Upper lobe of right lung (tissue), 1 donor: ENCODE measurements at regions not wholly inside any gene's neighbourhood (a gene's known extent, or its start where the extent isn't known, plus 50 kb on each side); places are given as distances from the start of the nearest gene placed in this dataset.
"Not testable (repeated sequence)": the region's sequence is repeated elsewhere in the genome, so short reads cannot be mapped to it uniquely, and the experiment has no call there.

ENCODE experiments used
- ATAC-seq: fragments of 200-7000 bp; cut with Tn5 transposase; one replicate; pipeline ENCODE4 v1.9.1; 2020; ENCODE audit warnings: mild to moderate bottlenecking, moderate library complexity
- DNase-seq: peaks from one replicate; pipeline ENCODE4 v3.0.0-alpha.2; 2020
- H3K27ac ChIP-seq: fragments of 200-600 bp; one replicate; pipeline ENCODE4 v1.8.0; 2022
- H3K27me3 ChIP-seq: fragments of 200-600 bp; one replicate; pipeline ENCODE4 v1.8.0; 2022; ENCODE audit warnings: mild to moderate bottlenecking
- H3K36me3 ChIP-seq: fragments of 200-600 bp; one replicate; pipeline ENCODE4 v1.8.0; 2022
- H3K4me1 ChIP-seq: fragments of 200-600 bp; one replicate; pipeline ENCODE4 v1.8.0; 2022
- H3K4me3 ChIP-seq: fragments of 200-600 bp; one replicate; pipeline ENCODE4 v1.8.0; 2022; ENCODE audit warnings: mild to moderate bottlenecking
- H3K9me3 ChIP-seq: fragments of 200-600 bp; one replicate; pipeline ENCODE4 v1.8.0; 2022
- intact Hi-C: fragments of 100-400 bp; cut with DNase I; formaldehyde crosslinking; loops from one replicate; pipeline ENCODE4 v1.11.0; 2022
- TF ChIP-seq, protein P1 (sequence below): fragments of 200-600 bp; IDR thresholded peaks from one replicate; pipeline ENCODE4 v1.8.0; 2022; ENCODE audit warnings: antibody characterized with exemption
- donor health status: DM: no; HTN: yes; CAD: no; lungs with severe emphysema.

DNA sequence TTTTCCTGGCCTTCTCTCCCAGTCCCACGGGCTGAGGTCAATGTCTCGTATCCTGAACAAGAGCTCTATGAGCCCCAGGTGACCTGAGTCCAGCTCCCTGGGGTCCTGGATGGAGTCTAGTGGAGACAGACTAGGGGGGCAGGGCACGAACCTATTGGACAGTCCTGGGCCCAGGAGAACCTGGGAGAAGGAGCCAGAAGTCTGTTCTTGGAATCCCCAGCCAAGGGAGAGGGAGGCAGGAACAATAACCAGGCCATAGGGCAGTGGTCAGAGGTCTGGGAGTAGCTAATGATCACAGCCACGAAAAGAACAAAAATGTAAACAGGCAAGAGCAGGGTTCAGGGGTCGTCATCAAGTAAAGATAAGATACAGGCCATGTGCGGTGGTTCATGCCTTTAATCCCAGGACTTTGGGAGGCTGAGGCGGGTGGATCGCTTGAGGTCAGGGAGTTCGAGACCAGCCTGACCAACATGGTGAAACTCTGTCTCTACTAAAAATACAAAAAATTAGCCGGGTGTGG lies 60.8 kb downstream of the COPRS start:
- no peaks in the 10 kb centered on the region for H3K27me3 ChIP-seq
- no peak for DNase-seq
- ATAC-seq = no peak
- H3K27ac ChIP-seq = no peak overlapping the region
- H3K4me1 ChIP-seq = no peaks in the 10 kb centered on the region
- TF ChIP-seq, protein P1, sequence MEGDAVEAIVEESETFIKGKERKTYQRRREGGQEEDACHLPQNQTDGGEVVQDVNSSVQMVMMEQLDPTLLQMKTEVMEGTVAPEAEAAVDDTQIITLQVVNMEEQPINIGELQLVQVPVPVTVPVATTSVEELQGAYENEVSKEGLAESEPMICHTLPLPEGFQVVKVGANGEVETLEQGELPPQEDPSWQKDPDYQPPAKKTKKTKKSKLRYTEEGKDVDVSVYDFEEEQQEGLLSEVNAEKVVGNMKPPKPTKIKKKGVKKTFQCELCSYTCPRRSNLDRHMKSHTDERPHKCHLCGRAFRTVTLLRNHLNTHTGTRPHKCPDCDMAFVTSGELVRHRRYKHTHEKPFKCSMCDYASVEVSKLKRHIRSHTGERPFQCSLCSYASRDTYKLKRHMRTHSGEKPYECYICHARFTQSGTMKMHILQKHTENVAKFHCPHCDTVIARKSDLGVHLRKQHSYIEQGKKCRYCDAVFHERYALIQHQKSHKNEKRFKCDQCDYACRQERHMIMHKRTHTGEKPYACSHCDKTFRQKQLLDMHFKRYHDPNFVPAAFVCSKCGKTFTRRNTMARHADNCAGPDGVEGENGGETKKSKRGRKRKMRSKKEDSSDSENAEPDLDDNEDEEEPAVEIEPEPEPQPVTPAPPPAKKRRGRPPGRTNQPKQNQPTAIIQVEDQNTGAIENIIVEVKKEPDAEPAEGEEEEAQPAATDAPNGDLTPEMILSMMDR = no peak
- H3K36me3 ChIP-seq = no peaks in the 10 kb centered on the region
- H3K9me3 ChIP-seq = no peaks in the 10 kb centered on the region
- H3K4me3 ChIP-seq = no peak overlapping the region
- intact Hi-C loops = no loop called here

DNA sequence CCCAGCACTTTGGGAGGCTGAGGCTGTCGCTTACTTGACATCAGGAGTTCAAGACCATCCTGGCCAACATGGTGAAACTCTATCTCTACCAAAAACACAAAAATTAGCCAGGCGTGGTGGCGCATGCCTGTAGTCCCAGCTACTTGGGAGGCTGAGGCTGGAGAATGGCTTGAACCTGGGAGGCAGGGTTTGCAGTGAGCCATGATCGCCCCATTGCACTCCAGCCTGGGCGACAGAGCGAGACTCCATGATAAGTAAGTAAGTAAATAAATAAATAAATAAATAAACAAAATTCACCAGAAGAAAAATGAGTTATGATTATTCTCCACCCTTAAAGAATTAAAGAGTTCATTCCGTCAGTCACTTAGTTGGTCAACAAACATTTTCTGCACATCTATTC lies 63.1 kb downstream of the COPRS start:
- H3K9me3 ChIP-seq, H3K4me3 ChIP-seq, ATAC-seq, H3K27ac ChIP-seq, DNase-seq, H3K4me1 ChIP-seq, intact Hi-C loops, H3K27me3 ChIP-seq, H3K36me3 ChIP-seq: not testable (repeated sequence)

DNA sequence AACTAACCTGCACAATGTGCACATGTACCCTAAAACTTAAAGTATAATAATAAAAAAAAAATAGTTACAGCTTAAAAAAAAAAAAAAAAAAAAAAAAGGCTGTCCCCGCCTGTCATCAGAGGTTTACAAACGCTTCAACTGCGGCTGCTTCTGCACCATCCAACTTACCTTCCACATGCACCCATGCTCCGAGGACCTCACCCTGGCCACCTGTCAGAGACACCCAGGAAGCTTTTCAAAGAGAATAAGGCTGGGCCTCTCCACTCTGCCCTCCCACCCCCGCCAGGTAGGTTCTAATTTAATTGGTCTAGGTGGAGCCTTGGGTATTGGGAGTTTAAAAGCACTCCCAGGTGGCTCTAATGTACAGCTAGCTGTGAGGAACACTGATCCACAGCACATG lies 64.9 kb downstream of the COPRS start:
- TF ChIP-seq, protein P1 = no peak
- intact Hi-C loops = no loop called here
- Histone ChIP-seq H3K27me3 (no peaks in the 10 kb centered on the region), H3K27ac (no peak overlapping the region), H3K9me3 (no peaks in the 10 kb centered on the region), H3K36me3 (no peaks in the 10 kb centered on the region), H3K4me1 (no peaks in the 10 kb centered on the region), H3K4me3 (no peak overlapping the region)
- ATAC-seq (no peak), DNase-seq (no peak)

DNA sequence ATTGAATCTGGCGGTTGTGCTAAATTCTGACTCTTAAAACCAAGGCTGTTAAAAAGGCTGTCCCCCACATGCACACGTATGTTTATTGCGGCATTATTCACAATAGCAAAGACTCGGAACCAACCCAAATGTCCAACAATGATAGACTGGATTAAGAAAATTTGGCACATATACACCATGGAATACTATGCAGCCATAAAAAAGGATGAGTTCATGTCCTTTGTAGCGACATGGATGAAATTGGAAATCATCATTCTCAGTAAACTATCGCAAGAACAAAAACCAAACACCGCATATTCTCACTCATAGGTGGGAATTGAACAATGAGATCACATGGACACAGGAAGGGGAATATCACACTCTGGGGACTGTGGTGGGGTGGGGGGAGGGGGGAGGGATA lies 65.4 kb downstream of the COPRS start:
- intact Hi-C loops, H3K4me1 ChIP-seq, H3K4me3 ChIP-seq: not testable (repeated sequence)

DNA sequence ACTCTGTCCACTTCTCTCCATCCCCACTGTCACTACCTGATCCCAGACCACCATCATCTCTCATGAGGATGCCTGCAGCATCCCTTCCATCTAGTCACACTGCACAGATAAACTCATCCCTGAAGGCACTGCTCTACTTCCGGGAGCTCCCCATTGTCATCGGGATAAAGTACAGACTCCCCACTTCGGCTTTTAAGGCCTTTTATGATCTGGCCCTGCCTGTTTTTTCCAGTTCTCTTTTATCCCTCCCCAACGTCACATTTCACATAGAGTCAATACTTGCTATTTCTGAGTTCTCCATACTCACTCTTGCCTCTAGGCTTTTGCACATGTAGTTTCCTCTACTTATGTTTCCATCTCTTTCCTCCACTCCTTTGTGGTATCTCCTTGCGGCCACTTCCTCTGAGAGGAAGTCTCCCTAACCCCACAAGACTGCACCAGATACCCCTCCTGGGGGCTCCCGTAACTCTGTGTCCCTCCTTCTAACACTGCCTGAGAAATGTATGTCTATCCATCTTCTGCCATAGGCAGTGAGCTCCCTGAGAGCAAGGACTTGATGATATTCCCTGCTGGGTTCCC lies 66.9 kb downstream of the COPRS start:
- Histone ChIP-seq H3K4me1 (no peaks in the 10 kb centered on the region), H3K27ac (no peak overlapping the region), H3K36me3 (no peaks in the 10 kb centered on the region), H3K27me3 (no peaks in the 10 kb centered on the region), H3K9me3 (no peaks in the 10 kb centered on the region), H3K4me3 (no peak overlapping the region)
- TF ChIP-seq, protein P1 = no peak
- intact Hi-C loops = no loop called here
- DNase-seq (no peak), ATAC-seq (no peak)

More for the DNA sequence above, 65.4 kb downstream of the COPRS start:
- H3K27ac ChIP-seq, H3K9me3 ChIP-seq, H3K27me3 ChIP-seq, ATAC-seq, DNase-seq, H3K36me3 ChIP-seq: not testable (repeated sequence)

DNA sequence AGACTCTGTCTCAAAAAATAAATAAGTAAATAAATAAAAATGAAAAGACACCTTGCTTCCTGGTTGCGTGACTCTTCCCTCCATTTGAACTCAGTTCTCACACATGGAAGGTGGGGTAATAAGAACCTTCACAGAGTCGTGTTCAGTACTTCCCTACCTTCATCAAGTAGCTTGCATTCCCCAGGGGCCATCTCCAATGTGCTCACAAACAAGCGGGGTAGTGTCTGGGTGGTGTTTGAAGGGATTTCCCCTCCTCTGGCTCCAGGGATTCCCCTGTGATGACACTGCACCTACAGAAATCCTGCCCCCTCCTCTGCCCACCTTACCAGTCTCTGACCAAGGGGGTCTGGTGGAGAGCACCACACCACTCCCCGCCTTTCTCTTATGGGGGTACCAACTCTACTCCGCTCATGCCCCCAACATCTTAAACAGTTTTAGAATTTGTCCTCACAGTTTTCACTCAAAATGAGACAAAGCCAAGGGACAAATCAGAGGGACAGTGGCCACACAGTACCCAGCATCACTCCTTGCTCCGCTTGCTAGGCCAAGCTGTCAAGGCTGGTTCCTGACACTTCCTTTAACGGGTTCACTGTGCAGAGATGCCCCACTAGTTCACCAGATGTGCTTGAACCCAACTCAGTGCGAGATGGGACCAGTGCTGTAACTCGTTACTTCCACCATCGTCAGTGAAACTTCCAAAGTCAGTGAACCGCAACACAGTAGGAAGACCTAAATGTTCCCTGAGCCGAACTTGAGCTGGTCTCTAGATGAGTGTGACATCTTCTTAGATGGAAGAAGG lies 69.1 kb downstream of the COPRS start:
- Histone ChIP-seq H3K4me3 (no peak overlapping the region), H3K9me3 (no peaks in the 10 kb centered on the region), H3K4me1 (no peaks in the 10 kb centered on the region), H3K36me3 (no peaks in the 10 kb centered on the region), H3K27ac (no peak overlapping the region), H3K27me3 (no peaks in the 10 kb centered on the region)
- TF ChIP-seq, protein P1 = no peak
- ATAC-seq (no peak), DNase-seq (no peak)
- intact Hi-C loops = no loop called here
